ENCODE measurements at regions not wholly inside any gene's neighbourhood (a gene's known extent, or its start where the extent isn't known, plus 50 kb on each side); places are given as distances from the start of the nearest gene placed in this dataset.

DNA sequence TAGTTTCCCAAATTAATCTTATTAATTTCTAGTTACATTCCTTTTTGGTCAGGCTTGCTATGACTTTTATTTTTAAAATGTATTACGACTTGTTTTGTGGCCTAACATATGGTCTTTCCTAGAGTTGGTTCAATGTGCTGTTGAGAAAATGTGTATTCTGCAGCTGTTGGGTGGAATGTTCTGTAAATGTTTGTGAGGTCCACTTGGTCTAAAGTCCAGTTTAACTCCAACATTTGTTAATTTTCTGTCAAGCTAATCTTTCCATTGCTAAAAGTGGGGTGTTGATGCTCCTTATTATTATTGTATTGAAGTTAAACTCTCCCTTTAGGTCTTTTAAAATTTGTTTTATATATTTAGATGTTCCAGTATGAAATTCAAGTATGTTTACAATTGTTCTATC is 1010.8 kb upstream of the EDIL3 start:
- TF ChIP-seq, protein P1, sequence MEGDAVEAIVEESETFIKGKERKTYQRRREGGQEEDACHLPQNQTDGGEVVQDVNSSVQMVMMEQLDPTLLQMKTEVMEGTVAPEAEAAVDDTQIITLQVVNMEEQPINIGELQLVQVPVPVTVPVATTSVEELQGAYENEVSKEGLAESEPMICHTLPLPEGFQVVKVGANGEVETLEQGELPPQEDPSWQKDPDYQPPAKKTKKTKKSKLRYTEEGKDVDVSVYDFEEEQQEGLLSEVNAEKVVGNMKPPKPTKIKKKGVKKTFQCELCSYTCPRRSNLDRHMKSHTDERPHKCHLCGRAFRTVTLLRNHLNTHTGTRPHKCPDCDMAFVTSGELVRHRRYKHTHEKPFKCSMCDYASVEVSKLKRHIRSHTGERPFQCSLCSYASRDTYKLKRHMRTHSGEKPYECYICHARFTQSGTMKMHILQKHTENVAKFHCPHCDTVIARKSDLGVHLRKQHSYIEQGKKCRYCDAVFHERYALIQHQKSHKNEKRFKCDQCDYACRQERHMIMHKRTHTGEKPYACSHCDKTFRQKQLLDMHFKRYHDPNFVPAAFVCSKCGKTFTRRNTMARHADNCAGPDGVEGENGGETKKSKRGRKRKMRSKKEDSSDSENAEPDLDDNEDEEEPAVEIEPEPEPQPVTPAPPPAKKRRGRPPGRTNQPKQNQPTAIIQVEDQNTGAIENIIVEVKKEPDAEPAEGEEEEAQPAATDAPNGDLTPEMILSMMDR (IDR thresholded peaks at IDR 0.05) = no peak
- TF ChIP-seq POLR2AphosphoS5 (IDR thresholded peaks at IDR 0.05) (no peak), POLR2A (IDR thresholded peaks at IDR 0.05) (no peak), EP300 (IDR thresholded peaks at IDR 0.05) (no peak)
